ENCODE measurements at regions not wholly inside any gene's neighbourhood (a gene's known extent, or its start where the extent isn't known, plus 50 kb on each side); places are given as distances from the start of the nearest gene placed in this dataset.

GRCh38 chr6:92147246-92147645 lies 1272.1 kb downstream of the EPHA7 start:
- ATAC-seq, result no peak
- intact Hi-C loops (cut with DNase I), result no loop called here
- no peaks in the 10 kb centered on the region for H3K9me3 ChIP-seq
- H3K27ac ChIP-seq, result no peak overlapping the region
- H3K4me3 ChIP-seq, result no peak overlapping the region
- no peak for DNase-seq
- TF ChIP-seq, protein P1, sequence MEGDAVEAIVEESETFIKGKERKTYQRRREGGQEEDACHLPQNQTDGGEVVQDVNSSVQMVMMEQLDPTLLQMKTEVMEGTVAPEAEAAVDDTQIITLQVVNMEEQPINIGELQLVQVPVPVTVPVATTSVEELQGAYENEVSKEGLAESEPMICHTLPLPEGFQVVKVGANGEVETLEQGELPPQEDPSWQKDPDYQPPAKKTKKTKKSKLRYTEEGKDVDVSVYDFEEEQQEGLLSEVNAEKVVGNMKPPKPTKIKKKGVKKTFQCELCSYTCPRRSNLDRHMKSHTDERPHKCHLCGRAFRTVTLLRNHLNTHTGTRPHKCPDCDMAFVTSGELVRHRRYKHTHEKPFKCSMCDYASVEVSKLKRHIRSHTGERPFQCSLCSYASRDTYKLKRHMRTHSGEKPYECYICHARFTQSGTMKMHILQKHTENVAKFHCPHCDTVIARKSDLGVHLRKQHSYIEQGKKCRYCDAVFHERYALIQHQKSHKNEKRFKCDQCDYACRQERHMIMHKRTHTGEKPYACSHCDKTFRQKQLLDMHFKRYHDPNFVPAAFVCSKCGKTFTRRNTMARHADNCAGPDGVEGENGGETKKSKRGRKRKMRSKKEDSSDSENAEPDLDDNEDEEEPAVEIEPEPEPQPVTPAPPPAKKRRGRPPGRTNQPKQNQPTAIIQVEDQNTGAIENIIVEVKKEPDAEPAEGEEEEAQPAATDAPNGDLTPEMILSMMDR (IDR thresholded peaks at IDR 0.05), result no peak
- no peaks in the 10 kb centered on the region for H3K27me3 ChIP-seq
- no peaks in the 10 kb centered on the region for H3K4me1 ChIP-seq
- H3K36me3 ChIP-seq, result no peaks in the 10 kb centered on the region

GRCh38 chr6:92139601-92140000 lies 1279.8 kb downstream of the EPHA7 start:
- no peaks in the 10 kb centered on the region for H3K27me3 ChIP-seq
- ATAC-seq (no peak), DNase-seq (no peak)
- intact Hi-C loops (cut with DNase I), result no loop called here
- no peak overlapping the region for H3K4me3 ChIP-seq
- H3K4me1 ChIP-seq, result no peaks in the 10 kb centered on the region
- H3K27ac ChIP-seq, result no peak overlapping the region
- TF ChIP-seq, protein P1 (IDR thresholded peaks at IDR 0.05), result no peak
- H3K9me3 ChIP-seq, result no peaks in the 10 kb centered on the region
- H3K36me3 ChIP-seq, result no peaks in the 10 kb centered on the region

DNA sequence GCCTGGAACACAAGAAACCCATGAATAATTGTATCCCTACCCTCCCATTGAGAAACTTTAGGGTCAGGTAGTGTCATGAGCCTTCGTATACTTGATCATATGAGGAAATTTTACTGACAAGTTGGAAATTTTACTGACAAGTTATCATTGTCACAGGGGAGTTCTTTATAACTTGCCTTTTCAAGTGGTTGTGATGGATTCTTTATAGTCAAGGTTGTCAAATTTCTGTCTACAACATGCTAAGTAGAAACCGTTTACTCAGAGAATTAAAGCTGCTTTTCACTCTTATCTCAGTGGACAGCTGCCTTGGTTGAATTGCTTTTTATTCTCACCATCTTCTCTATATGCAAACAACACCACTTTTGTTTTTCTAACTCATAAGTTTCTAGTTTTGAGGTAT lies 1286.4 kb downstream of the EPHA7 start:
- H3K9me3 ChIP-seq, result no peaks in the 10 kb centered on the region
- no peaks in the 10 kb centered on the region for H3K36me3 ChIP-seq
- H3K27me3 ChIP-seq, result no peaks in the 10 kb centered on the region
- H3K27ac ChIP-seq, result no peak overlapping the region
- no peak for DNase-seq
- intact Hi-C loops (cut with DNase I), result no loop called here
- TF ChIP-seq, protein P1 (IDR thresholded peaks at IDR 0.05), result no peak
- no peaks in the 10 kb centered on the region for H3K4me1 ChIP-seq
- H3K4me3 ChIP-seq, result no peak overlapping the region
- no peak for ATAC-seq

DNA sequence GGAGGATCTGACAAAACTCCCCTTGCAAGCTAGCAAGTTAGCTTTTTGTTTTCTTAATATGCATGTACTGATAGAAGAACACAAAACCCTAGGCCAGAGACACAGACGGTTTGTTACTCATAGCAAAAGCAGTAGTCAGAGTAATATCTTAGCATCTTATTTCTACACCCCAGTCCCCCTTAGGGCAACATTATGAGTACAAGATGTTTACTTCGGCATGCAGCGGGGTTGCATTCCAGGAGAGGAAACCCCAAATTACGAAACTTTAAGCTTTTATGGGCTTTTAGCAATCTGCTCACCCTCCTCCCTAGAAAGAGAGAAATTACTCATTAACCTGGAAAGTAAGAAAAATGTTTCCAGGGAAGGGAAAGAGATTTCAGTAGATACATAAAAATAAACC lies 1286.9 kb downstream of the EPHA7 start:
- ATAC-seq (no peak), DNase-seq (no peak)
- Histone ChIP-seq H3K9me3 (no peaks in the 10 kb centered on the region), H3K4me3 (no peak overlapping the region), H3K36me3 (no peaks in the 10 kb centered on the region), H3K27ac (no peak overlapping the region), H3K27me3 (no peaks in the 10 kb centered on the region), H3K4me1 (no peaks in the 10 kb centered on the region)
- intact Hi-C loops (cut with DNase I), result no loop called here
- TF ChIP-seq, protein P1 (IDR thresholded peaks at IDR 0.05), result no peak

DNA sequence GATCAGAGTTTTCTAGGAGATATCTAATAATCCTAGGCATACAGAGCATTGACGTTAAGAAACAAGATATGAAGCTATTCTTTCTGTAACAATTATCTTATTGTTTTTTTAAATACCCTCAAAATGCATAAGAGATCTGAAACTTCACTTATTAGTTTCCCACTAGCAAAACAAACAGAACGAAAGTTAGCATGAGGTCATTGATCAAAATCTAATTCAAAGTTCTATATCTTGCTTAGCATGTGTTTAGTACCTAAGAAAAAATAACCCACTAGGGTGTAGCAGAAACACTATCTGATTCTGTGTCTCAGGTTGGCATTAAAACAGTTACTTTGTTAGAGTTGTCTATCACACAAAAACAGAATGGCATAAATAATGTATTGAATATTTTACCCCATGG lies 1288.4 kb downstream of the EPHA7 start:
- intact Hi-C loops (cut with DNase I), result no loop called here
- no peaks in the 10 kb centered on the region for H3K9me3 ChIP-seq
- TF ChIP-seq, protein P1 (IDR thresholded peaks at IDR 0.05), result no peak
- no peaks in the 10 kb centered on the region for H3K27me3 ChIP-seq
- DNase-seq (no peak), ATAC-seq (no peak)
- no peaks in the 10 kb centered on the region for H3K4me1 ChIP-seq
- no peak overlapping the region for H3K27ac ChIP-seq
- H3K4me3 ChIP-seq, result no peak overlapping the region
- no peaks in the 10 kb centered on the region for H3K36me3 ChIP-seq

DNA sequence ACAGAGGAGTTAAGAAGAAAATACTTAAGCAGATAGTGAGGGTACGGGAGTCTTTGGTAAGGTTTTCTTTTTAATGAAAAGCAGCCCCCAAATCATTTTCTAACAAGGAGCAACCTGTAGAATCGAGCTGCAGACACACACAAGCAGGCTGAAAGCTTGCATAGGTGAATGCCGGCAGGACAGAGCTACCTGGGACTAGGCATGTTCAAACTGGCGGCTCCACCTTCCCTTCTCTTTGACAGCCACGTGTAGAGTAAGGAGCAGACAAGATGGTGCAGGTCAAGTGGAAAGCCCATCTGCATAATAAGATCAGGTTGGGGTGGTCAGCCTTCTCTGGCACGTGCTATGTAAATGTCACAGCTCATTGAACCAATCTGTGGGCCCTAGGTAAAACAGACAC lies 1292.4 kb downstream of the EPHA7 start:
- ATAC-seq (no peak), DNase-seq (no peak)
- TF ChIP-seq, protein P1 (IDR thresholded peaks at IDR 0.05), result no peak
- Histone ChIP-seq H3K4me1 (no peaks in the 10 kb centered on the region), H3K27me3 (no peaks in the 10 kb centered on the region), H3K4me3 (no peak overlapping the region), H3K36me3 (no peaks in the 10 kb centered on the region), H3K27ac (no peak overlapping the region), H3K9me3 (no peaks in the 10 kb centered on the region)
- intact Hi-C loops (cut with DNase I), result no loop called here

Measured in upper lobe of right lung (tissue), 1 donor.